GM23338 (cell line): ENCODE measurements at regions not wholly inside any gene's neighbourhood (a gene's known extent, or its start where the extent isn't known, plus 50 kb on each side); places are given as distances from the start of the nearest gene placed in this dataset.

Experiments used
- ATAC-seq: fragments of 200-7000 bp; cut with Tn5 transposase; 3 replicates; pipeline ENCODE4 v1.9.1; 2020
- DNase-seq: peaks from one replicate; pipeline ENCODE4 v3.0.0-alpha.2; 2015; ENCODE audit warnings: low spot score
- H2AFZ ChIP-seq: fragments of 200-600 bp; sonication (generic); 2 replicates; pipeline ENCODE4 v1.8.0; 2016; ENCODE audit warnings: antibody characterized with exemption, mild to moderate bottlenecking, moderate library complexity
- H3F3A ChIP-seq: fragments of 200-600 bp; sonication (generic); replicated peaks from 2 replicates; pipeline ENCODE4 v1.8.0; 2017; ENCODE audit warnings: antibody characterized with exemption, mixed run types, low read depth
- H3K27ac ChIP-seq: fragments of 200-600 bp; sonication (generic); 2 replicates; pipeline ENCODE4 v1.6.1; 2016; ENCODE audit warnings: low read depth
- H3K27me3 ChIP-seq: fragments of 200-600 bp; sonication (generic); 2 replicates; pipeline ENCODE4 v1.8.0; 2016; ENCODE audit warnings: mild to moderate bottlenecking, mixed run types, moderate library complexity; ENCODE audit not compliant: insufficient read depth
- H3K36me3 ChIP-seq: fragments of 200-600 bp; sonication (generic); 2 replicates; pipeline ENCODE4 v1.8.0; 2016; ENCODE audit warnings: mild to moderate bottlenecking; ENCODE audit not compliant: insufficient read depth
- H3K4me1 ChIP-seq: fragments of 200-600 bp; sonication (generic); 2 replicates; pipeline ENCODE4 v1.8.0; 2016; ENCODE audit warnings: mild to moderate bottlenecking, moderate library complexity; ENCODE audit not compliant: insufficient read depth
- H3K4me2 ChIP-seq: fragments of 200-600 bp; sonication (generic); 2 replicates; pipeline ENCODE4 v1.7.1; 2017; ENCODE audit warnings: mixed run types
- H3K4me3 ChIP-seq: fragments of 200-600 bp; sonication (generic); 2 replicates; pipeline ENCODE4 v1.6.1; 2016; ENCODE audit warnings: mixed run types
- H3K79me2 ChIP-seq: fragments of 200-600 bp; sonication (generic); replicated peaks from 2 replicates; pipeline ENCODE4 v1.8.0; 2017; ENCODE audit warnings: mild to moderate bottlenecking; ENCODE audit not compliant: insufficient read depth
- H3K9me2 ChIP-seq: fragments of 200-600 bp; sonication (generic); 2 replicates; pipeline ENCODE4 v1.8.0; 2017; ENCODE audit not compliant: insufficient read depth
- H4K20me1 ChIP-seq: fragments of 200-600 bp; sonication (generic); replicated peaks from 2 replicates; pipeline ENCODE4 v1.8.0; 2017; ENCODE audit warnings: mild to moderate bottlenecking; ENCODE audit not compliant: insufficient read depth
- H3K27ac Mint-ChIP-seq: 2 replicates; pipeline ENCODE4 v1.8.0; 2020; ENCODE audit warnings: inconsistent platforms, mild to moderate bottlenecking, moderate library complexity, mixed read lengths
- H3K27me3 Mint-ChIP-seq: 3 replicates; pipeline ENCODE4 v1.8.0; 2022; ENCODE audit warnings: low read depth, mild to moderate bottlenecking, moderate library complexity, mixed read lengths, inconsistent platforms; ENCODE audit not compliant: insufficient read depth, poor library complexity
- H3K36me3 Mint-ChIP-seq: 3 replicates; pipeline ENCODE4 v1.8.0; 2021; ENCODE audit warnings: low read depth, mild to moderate bottlenecking, inconsistent platforms, moderate library complexity, mixed read lengths
- H3K4me1 Mint-ChIP-seq: 3 replicates; pipeline ENCODE4 v1.8.0; 2020; ENCODE audit warnings: mild to moderate bottlenecking, inconsistent platforms, mixed read lengths
- H3K4me3 Mint-ChIP-seq: 3 replicates; pipeline ENCODE4 v1.8.0; 2021; ENCODE audit warnings: moderate library complexity, mild to moderate bottlenecking, inconsistent platforms, mixed read lengths
- H3K9me3 Mint-ChIP-seq: 3 replicates; pipeline ENCODE4 v1.8.0; 2020; ENCODE audit warnings: moderate library complexity, mild to moderate bottlenecking, inconsistent platforms, mixed read lengths
- CREB1 ChIP-seq: fragments of 250-450 bp; sonication (Bioruptor Pico); IDR thresholded peaks from 2 replicates; pipeline ENCODE4 v1.5.0; 2020; ENCODE audit warnings: low read depth, mild to moderate bottlenecking, moderate library complexity
- EZH2 ChIP-seq: fragments of 200-600 bp; sonication (generic); IDR thresholded peaks from one replicate; pipeline ENCODE4 v1.8.0; 2017; ENCODE audit warnings: antibody characterized with exemption, mild to moderate bottlenecking, low read depth; ENCODE audit not compliant: unreplicated experiment
- EZH2phosphoT487 ChIP-seq: fragments of 200-600 bp; sonication (generic); IDR thresholded peaks from one replicate; pipeline ENCODE4 v1.8.1; 2018; ENCODE audit warnings: antibody characterized with exemption; ENCODE audit not compliant: unreplicated experiment
- JUNB ChIP-seq: IDR thresholded peaks from one replicate; pipeline ENCODE4 v1.6.1; 2016; ENCODE audit warnings: antibody characterized with exemption; ENCODE audit not compliant: unreplicated experiment
- NANOG ChIP-seq: IDR thresholded peaks from 2 replicates; pipeline ENCODE4 v1.6.1; 2016; ENCODE audit warnings: antibody characterized with exemption, borderline replicate concordance
- POLR2AphosphoS5 ChIP-seq: IDR thresholded peaks from 2 replicates; pipeline ENCODE4 v1.6.1; 2016; ENCODE audit warnings: antibody characterized with exemption, low read depth
- STAT1 ChIP-seq: IDR thresholded peaks from one replicate; pipeline ENCODE4 v1.6.1; 2016; ENCODE audit warnings: antibody characterized with exemption; ENCODE audit not compliant: unreplicated experiment
- ZNF114 ChIP-seq: fragments of 250-450 bp; sonication (Bioruptor Pico); IDR thresholded peaks from 2 replicates; pipeline ENCODE4 v1.5.0; 2020; ENCODE audit warnings: mild to moderate bottlenecking, moderate library complexity
- ZNF331 ChIP-seq: fragments of 250-450 bp; sonication (Bioruptor Pico); IDR thresholded peaks from 2 replicates; pipeline ENCODE4 v1.5.0; 2020; ENCODE audit warnings: low read depth, mild to moderate bottlenecking, moderate library complexity
- TF ChIP-seq, protein P1 (sequence below): fragments of 250-450 bp; sonication (Bioruptor Pico); IDR thresholded peaks from 2 replicates; pipeline ENCODE4 v1.5.0; 2020; ENCODE audit warnings: mild to moderate bottlenecking, moderate library complexity
- TF ChIP-seq, protein P2 (sequence below): IDR thresholded peaks from 2 replicates; pipeline ENCODE4 v1.6.1; 2016; ENCODE audit warnings: antibody characterized with exemption
- TF ChIP-seq, protein P3 (sequence below), 2 experiments: fragments of 200-600 bp in 1 of 2; sonication (generic) in 1 of 2; conservative IDR thresholded peaks; 2 replicates each; pipeline versions ENCODE4 v1.5.1 to v1.6.1; 2016 to 2017; ENCODE audit warnings: antibody characterized with exemption in 2 of 2, low read depth in 2 of 2, mild to moderate bottlenecking in 2 of 2, moderate library complexity in 1 of 2
- TF ChIP-seq, protein P4 (sequence below): IDR thresholded peaks from one replicate; pipeline ENCODE4 v1.6.1; 2018; ENCODE audit warnings: antibody characterized with exemption; ENCODE audit not compliant: unreplicated experiment

DNA sequence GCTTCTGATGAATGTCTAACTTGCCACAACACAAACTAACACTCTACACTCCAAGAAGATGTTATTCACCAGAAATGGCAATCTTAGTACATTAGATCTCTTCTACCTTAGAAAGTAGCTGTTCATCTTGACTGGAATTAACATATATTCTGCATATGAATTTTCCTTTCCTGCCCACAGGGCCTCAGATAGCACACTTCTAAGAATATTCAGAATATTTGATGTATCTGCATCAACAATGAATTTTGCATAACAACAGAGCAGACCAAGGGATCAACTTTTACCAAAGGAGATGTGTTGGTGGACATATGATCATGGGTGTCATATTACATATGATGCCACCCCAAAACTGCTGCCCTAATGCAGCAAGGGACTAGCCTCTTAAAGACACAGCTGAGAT is 960.8 kb upstream of the GHITM start:
- H2AFZ ChIP-seq = no peak overlapping the region
- DNase-seq (no peak), ATAC-seq (no peak)
- no peak overlapping the region for H3K4me2 ChIP-seq
- no peaks in the 10 kb centered on the region for H3K4me1 ChIP-seq
- H3K36me3 Mint-ChIP-seq = no peaks in the 10 kb centered on the region; the same call in 2 of the 3 replicates
- H3K4me3 Mint-ChIP-seq = no peak overlapping the region
- no peaks in the 10 kb centered on the region for H3K79me2 ChIP-seq
- H3K4me3 ChIP-seq = no peak overlapping the region
- H3F3A ChIP-seq = no peaks in the 10 kb centered on the region
- no peaks in the 10 kb centered on the region for H3K36me3 ChIP-seq
- TF ChIP-seq POLR2AphosphoS5 (no peak), STAT1 (no peak), NANOG (no peak), CREB1 (no peak), JUNB (no peak), EZH2 (no peak), ZNF114 (CRISPR knock-in tag) (no peak), EZH2phosphoT487 (no peak), ZNF331 (CRISPR knock-in tag) (no peak)
- TF ChIP-seq, protein P1, sequence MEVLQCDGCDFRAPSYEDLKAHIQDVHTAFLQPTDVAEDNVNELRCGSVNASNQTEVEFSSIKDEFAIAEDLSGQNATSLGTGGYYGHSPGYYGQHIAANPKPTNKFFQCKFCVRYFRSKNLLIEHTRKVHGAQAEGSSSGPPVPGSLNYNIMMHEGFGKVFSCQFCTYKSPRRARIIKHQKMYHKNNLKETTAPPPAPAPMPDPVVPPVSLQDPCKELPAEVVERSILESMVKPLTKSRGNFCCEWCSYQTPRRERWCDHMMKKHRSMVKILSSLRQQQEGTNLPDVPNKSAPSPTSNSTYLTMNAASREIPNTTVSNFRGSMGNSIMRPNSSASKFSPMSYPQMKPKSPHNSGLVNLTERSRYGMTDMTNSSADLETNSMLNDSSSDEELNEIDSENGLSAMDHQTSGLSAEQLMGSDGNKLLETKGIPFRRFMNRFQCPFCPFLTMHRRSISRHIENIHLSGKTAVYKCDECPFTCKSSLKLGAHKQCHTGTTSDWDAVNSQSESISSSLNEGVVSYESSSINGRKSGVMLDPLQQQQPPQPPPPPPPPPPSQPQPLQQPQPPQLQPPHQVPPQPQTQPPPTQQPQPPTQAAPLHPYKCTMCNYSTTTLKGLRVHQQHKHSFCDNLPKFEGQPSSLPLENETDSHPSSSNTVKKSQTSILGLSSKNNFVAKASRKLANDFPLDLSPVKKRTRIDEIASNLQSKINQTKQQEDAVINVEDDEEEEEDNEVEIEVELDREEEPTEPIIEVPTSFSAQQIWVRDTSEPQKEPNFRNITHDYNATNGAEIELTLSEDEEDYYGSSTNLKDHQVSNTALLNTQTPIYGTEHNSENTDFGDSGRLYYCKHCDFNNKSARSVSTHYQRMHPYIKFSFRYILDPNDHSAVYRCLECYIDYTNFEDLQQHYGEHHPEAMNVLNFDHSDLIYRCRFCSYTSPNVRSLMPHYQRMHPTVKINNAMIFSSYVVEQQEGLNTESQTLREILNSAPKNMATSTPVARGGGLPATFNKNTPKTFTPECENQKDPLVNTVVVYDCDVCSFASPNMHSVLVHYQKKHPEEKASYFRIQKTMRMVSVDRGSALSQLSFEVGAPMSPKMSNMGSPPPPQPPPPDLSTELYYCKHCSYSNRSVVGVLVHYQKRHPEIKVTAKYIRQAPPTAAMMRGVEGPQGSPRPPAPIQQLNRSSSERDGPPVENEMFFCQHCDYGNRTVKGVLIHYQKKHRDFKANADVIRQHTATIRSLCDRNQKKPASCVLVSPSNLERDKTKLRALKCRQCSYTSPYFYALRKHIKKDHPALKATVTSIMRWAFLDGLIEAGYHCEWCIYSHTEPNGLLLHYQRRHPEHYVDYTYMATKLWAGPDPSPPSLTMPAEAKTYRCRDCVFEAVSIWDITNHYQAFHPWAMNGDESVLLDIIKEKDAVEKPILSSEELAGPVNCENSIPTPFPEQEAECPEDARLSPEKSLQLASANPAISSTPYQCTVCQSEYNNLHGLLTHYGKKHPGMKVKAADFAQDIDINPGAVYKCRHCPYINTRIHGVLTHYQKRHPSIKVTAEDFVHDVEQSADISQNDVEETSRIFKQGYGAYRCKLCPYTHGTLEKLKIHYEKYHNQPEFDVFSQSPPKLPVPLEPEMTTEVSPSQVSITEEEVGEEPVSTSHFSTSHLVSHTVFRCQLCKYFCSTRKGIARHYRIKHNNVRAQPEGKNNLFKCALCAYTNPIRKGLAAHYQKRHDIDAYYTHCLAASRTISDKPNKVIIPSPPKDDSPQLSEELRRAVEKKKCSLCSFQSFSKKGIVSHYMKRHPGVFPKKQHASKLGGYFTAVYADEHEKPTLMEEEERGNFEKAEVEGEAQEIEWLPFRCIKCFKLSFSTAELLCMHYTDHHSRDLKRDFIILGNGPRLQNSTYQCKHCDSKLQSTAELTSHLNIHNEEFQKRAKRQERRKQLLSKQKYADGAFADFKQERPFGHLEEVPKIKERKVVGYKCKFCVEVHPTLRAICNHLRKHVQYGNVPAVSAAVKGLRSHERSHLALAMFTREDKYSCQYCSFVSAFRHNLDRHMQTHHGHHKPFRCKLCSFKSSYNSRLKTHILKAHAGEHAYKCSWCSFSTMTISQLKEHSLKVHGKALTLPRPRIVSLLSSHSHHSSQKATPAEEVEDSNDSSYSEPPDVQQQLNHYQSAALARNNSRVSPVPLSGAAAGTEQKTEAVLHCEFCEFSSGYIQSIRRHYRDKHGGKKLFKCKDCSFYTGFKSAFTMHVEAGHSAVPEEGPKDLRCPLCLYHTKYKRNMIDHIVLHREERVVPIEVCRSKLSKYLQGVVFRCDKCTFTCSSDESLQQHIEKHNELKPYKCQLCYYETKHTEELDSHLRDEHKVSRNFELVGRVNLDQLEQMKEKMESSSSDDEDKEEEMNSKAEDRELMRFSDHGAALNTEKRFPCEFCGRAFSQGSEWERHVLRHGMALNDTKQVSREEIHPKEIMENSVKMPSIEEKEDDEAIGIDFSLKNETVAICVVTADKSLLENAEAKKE (CRISPR knock-in tag) = no peak
- TF ChIP-seq, protein P2, sequence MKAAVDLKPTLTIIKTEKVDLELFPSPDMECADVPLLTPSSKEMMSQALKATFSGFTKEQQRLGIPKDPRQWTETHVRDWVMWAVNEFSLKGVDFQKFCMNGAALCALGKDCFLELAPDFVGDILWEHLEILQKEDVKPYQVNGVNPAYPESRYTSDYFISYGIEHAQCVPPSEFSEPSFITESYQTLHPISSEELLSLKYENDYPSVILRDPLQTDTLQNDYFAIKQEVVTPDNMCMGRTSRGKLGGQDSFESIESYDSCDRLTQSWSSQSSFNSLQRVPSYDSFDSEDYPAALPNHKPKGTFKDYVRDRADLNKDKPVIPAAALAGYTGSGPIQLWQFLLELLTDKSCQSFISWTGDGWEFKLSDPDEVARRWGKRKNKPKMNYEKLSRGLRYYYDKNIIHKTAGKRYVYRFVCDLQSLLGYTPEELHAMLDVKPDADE = no peak
- TF ChIP-seq, protein P3, sequence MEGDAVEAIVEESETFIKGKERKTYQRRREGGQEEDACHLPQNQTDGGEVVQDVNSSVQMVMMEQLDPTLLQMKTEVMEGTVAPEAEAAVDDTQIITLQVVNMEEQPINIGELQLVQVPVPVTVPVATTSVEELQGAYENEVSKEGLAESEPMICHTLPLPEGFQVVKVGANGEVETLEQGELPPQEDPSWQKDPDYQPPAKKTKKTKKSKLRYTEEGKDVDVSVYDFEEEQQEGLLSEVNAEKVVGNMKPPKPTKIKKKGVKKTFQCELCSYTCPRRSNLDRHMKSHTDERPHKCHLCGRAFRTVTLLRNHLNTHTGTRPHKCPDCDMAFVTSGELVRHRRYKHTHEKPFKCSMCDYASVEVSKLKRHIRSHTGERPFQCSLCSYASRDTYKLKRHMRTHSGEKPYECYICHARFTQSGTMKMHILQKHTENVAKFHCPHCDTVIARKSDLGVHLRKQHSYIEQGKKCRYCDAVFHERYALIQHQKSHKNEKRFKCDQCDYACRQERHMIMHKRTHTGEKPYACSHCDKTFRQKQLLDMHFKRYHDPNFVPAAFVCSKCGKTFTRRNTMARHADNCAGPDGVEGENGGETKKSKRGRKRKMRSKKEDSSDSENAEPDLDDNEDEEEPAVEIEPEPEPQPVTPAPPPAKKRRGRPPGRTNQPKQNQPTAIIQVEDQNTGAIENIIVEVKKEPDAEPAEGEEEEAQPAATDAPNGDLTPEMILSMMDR (conservative IDR thresholded peaks at IDR 0.05; ENCODE audit: low read depth in 2 of 2) = no peak
- TF ChIP-seq, protein P4, sequence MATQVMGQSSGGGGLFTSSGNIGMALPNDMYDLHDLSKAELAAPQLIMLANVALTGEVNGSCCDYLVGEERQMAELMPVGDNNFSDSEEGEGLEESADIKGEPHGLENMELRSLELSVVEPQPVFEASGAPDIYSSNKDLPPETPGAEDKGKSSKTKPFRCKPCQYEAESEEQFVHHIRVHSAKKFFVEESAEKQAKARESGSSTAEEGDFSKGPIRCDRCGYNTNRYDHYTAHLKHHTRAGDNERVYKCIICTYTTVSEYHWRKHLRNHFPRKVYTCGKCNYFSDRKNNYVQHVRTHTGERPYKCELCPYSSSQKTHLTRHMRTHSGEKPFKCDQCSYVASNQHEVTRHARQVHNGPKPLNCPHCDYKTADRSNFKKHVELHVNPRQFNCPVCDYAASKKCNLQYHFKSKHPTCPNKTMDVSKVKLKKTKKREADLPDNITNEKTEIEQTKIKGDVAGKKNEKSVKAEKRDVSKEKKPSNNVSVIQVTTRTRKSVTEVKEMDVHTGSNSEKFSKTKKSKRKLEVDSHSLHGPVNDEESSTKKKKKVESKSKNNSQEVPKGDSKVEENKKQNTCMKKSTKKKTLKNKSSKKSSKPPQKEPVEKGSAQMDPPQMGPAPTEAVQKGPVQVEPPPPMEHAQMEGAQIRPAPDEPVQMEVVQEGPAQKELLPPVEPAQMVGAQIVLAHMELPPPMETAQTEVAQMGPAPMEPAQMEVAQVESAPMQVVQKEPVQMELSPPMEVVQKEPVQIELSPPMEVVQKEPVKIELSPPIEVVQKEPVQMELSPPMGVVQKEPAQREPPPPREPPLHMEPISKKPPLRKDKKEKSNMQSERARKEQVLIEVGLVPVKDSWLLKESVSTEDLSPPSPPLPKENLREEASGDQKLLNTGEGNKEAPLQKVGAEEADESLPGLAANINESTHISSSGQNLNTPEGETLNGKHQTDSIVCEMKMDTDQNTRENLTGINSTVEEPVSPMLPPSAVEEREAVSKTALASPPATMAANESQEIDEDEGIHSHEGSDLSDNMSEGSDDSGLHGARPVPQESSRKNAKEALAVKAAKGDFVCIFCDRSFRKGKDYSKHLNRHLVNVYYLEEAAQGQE = no peak
- H3K9me3 Mint-ChIP-seq = peaks cover 5% of the 10 kb centered on the region; the same call in 1 of the 3 replicates
- peaks cover 3% of the 10 kb centered on the region for H3K27me3 Mint-ChIP-seq
- H4K20me1 ChIP-seq = no peaks in the 10 kb centered on the region
- H3K4me1 Mint-ChIP-seq = peaks cover 4% of the 10 kb centered on the region; the same call in 2 of the 3 replicates
- no peak overlapping the region for H3K27ac ChIP-seq
- H3K27me3 ChIP-seq = no peaks in the 10 kb centered on the region
- H3K27ac Mint-ChIP-seq = no peak overlapping the region
- 0 out of 2 replicates have a peak, but pooled peaks cover 9% of the 10 kb centered on the region for H3K9me2 ChIP-seq
